EH (cell line): ENCODE measurements at regions not wholly inside any gene's neighbourhood (a gene's known extent, or its start where the extent isn't known, plus 50 kb on each side); places are given as distances from the start of the nearest gene placed in this dataset.
A peak's percentile ranks its signal among the peaks of the same experiment; 100 is the strongest.

Source experiments
- DNase-seq: peaks from one replicate; pipeline ENCODE4 v3.0.0-alpha.2; 2015; ENCODE audit warnings: low read depth

GRCh38 chr20:12022126-12022525, 104.4 kb downstream of the BTBD3 start:
- no peak for DNase-seq

GRCh38 chr20:12023194-12023795, 105.6 kb downstream of the BTBD3 start:
- DNase-seq: no peak

DNA sequence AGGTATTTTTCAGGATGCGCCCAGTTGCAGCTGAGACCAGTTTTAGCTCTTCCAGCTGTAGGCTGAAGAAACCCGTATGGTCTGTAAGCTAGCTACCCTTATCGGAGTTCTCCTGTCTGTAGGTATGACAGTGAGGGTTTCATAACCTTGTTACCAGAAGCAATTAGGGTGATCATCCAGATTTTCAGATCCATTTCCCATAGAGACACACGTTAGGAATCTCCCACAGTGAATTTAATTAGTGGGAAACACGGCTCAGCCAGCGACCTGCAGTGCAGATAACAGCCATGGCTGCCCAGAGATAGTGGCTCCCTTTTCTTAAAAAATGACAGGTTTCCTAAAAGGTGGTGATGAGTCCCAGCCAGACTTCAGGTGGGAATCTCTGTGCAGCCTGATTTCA, 111.1 kb downstream of the BTBD3 start:
- DNase-seq: no peak

GRCh38 chr20:12030470-12030869, 112.8 kb downstream of the BTBD3 start:
- DNase-seq: no peak

GRCh38 chr20:12036142-12036541, 118.4 kb downstream of the BTBD3 start:
- no peak for DNase-seq

- no peak for DNase-seq
Measured at GRCh38 chr20:12037521-12037920, 119.8 kb downstream of the BTBD3 start.

GRCh38 chr20:12040261-12040660, 122.6 kb downstream of the BTBD3 start:
- DNase-seq: no peak

DNA sequence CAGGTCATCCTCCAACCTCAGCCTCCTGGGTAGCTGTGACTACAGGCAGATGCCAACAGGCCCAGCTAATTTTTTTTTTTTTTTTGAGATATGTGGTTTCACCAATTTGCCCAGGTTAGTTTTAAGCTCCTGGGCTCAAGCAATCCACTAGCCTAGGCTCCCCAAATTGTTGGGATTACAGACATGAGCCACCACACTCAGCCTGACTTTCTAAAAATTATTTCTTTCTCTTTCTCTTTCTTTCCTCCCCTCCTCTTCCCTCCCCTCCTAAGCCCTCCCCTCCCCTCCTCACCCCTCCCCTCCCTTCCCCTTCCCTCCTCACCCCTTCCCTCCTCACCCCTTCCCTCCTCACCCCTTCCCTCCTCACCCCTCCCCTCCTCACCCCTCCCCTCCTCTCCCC, 127.3 kb downstream of the BTBD3 start:
- no peak for DNase-seq

DNA sequence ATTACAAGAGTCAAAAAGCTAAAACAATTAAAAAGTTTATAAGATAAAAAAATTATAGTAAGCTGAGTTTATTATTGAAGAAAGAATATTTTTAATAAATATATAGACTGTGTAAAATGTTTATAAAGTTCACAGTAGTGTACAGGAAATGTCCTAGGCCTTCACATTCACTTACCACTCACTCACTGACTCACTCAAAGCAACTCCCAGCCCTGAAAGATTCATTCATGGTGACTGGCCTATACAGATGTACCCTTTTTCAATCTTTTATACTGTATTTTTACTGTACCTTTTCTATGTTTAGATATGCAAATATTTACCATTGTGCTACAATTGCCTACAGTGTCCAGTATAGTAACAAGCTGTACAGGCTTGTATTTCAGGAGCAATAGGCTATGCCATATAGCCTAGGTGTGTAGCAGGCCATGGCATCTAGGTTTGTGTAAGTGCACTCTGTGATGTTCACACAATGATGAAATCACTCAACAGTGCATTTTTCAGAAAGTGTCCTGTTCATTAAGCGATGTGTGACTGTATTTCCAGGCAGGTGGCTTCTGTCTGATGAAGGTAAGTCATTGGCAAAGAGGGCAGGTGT, 130.2 kb downstream of the BTBD3 start:
- DNase-seq: no peak

GRCh38 chr20:12049125-12049524, 131.4 kb downstream of the BTBD3 start:
- no peak for DNase-seq

DNA sequence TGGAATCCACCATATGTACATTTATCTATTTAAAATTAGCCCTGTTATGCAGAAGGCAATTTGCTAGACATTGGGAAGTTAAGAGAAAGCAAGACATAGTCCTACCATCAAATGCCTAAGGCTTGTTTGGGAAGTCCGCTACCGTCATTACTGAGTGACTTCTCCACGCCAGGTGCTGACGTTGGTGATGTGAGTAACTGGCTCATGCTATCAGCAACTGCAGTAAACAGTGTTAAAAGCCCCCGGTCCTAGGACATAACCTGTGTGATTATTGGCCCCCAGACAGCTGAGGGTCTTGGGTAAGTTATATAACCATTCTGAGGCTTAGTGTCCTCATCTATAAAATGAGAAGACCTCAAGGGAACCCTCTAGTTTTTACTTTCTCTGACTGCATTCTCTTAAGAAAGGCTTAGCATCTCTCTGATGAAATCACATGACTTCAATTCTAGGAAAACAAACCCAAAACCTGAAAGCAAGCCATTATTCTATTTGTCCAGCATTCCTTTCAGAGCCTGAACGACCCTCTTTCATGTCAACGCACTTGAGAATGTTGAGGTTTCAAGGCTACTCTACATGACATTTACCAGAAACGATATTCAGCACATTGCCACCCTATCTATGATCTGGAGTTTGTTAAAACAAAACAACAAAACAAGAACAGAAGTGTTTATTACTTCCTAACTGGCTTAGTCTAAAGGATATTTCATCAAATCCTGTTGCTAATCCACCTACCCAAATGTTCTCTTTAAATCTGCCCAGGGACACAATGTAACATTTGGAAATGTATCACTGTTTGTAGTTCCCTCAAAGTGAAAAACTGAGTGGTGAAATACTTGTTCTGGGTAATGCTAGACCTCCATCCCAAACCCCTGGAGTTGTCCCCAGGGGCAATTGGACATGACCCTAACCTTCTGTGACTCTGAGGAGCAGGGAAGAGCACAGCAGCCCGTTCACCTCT, 133.8 kb downstream of the BTBD3 start:
- DNase-seq: no peak

- peak; percentile 29 for DNase-seq
Measured at GRCh38 chr20:12053353-12053752, 135.7 kb downstream of the BTBD3 start.

DNA sequence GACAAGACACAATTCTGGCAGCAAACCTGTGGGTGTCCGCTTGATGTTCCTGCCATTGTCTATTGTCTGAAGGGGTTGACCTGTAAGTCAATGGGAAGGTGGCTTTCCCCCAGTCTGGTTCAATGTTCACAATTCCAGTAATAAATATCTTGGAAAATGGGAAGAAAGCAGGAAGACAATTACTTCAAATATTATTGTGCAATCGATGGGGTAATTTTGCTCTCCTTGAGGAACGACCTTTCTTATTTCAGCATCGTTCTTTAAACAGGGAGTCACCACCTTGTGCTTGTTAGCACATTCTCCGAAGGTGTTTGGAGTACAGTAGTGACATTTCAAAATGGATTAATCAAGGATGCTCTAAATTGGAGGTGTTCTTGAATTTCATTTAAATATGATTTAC, 136.9 kb downstream of the BTBD3 start:
- DNase-seq: no peak

DNA sequence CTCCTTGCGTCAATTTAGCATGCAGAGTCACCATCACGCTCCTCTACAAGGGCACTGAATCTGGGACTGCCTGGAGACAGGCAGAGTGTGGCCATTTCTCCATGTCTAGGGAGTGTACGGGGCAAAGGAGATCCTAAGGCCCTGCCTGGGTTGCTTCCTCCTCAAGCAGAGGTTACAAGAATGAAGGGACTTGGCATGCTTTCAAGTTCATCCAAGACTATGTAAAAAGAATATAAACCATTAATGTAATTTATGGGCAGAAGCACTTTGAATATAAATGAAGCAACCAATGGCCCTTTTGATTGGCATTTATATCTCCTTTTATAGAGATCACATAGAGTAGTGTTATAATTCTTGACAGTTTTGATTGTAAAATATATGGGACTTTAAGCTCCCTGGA, 137.5 kb downstream of the BTBD3 start:
- no peak for DNase-seq

DNA sequence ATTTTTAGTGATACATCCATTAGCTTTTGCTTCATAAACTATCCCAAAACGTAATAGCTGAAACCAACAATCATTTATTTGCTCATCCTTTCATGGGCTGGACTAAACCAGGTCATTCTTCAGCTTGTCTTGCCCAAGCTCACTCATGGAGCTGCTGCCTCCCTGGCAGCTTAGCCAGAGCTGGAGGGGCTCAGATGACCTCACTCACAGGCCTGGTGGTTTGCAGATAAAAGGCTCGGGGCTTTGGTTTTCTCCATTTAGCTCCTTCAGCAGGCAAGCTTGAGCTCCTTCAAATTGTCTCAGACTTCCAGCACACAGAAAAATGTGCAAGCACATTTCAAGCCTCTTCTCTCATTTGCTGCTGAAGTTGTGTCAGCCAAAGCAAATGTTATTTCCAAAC, 139.1 kb downstream of the BTBD3 start:
- no peak for DNase-seq

DNA sequence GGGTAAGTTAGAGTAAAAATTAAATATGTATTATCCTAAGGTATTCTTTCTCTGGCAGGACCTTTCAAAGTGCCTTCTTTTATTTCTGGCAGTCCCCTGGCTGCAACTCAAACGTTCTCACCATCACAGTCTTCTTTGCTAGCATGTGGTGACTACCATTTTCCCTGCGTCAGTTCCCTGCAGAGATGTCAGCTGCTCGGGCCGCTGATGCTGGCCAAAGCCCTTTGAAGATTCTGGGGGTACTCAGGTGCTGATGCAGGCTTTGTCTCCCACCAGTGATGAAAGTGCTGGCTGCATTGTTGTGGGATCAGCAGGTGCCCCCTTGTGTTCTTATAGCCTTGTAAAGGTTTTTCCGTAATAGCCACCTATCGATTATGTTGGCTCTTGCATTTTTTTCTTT, 140.1 kb downstream of the BTBD3 start:
- DNase-seq: no peak

DNA sequence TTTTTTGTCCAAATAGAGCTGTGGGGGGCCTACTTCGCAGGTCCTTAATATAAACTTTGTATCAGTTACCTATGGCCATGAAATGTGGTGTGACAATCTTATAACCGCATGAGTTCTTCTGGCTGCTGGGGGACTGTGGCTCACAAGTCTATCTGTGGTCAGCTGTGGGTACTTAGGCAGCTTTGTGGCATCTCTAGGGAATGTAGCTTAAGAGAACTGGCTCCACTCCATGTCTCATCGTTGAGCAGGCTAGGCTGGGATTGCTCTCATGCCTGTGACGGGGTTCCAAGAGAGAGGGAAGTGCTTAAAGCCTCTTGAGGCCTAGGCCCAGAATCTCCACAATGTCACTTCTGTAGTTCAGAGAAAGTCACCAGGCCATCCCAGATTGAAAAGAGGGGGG, 140.5 kb downstream of the BTBD3 start:
- DNase-seq: no peak

GRCh38 chr20:12061466-12061865, 143.8 kb downstream of the BTBD3 start:
- no peak for DNase-seq

DNA sequence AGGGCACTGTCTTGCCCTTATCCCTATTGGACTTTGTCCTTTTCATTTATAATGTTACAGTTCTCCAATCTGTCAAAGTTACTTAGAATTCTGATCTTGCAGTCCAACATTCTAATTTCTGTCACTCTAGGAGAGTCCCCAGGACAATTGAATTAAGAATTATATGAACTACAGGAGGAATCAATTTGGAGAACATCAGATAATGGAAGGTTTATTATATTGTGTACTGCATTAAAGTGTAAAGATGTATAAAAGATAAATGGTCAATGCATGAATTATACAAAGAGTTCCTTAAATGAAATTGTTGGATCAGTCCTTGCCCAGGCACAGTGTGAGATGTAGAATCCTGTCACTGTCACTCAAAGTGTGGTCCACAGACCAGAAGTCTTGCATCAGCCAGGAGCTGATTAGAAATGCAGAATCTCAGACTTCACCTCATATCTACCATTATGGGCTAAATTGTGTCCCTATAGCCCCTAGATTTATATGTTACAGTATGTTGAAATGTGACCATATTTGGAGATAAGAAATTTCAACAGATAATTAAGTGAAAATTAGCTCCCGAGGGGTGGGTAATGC, 145.5 kb downstream of the BTBD3 start:
- no peak for DNase-seq

DNA sequence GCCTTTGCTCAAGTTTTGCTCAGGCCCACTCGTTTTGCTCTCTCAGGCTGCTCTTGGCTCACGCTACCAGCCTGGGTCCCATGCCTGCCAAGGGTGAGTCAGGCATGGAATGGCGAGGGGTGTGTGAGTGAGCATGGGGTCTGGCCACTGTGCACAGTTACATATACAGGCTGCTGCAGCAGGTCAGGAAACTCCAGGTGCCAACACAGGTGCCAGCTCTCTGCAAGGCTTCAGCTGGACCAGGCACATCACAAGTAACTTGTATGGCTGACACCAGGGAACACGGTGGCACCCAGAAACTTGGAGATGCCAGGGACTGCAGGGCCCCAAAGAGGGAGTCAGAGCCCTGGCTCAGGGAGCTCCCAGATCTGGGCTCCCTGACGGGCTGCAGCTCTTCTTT, 146.8 kb downstream of the BTBD3 start:
- no peak for DNase-seq

- DNase-seq: no peak
Measured at GRCh38 chr20:12067686-12068085, 150.0 kb downstream of the BTBD3 start.

DNA sequence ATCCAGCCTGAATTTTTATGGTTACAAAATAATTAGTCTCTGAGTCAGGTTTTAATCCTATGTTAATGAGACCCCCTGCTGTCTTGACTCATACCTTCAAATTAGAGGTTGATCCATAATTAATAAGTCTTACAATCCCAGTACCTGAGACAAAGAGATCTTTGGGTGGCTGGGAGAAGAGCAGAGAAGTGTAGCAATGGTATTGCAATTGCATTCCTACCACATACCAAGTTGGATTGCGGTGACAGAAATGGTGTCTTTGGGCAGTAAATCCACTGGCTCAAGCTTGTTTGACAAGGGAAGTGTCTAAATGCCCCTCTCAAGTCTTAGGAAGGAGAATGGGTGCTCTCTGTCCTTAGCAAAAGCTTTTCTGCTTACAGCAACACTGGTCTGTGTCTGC, 150.4 kb downstream of the BTBD3 start:
- DNase-seq: peak; percentile 12

DNA sequence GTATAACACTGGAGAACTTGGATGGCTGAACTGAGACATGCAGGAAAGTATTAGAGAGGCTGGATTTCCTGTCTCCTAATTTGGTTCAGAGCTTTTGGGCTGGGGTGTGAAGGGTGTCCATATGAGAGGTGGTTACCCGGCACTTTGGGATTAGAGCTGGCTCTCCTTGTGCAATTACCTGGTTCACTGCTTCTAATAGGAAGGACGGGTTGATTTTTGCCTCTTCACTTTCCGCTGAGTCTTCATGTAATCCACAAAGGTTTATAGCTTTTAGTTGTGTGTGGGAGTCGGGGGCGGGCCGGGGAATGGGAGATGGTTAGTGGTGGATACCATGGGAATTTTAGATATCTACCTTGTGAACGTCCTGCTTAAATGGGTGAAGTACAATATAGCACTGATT, 151.5 kb downstream of the BTBD3 start:
- no peak for DNase-seq
